Loucy (cell line): ENCODE measurements at regions not wholly inside any gene's neighbourhood (a gene's known extent, or its start where the extent isn't known, plus 50 kb on each side); places are given as distances from the start of the nearest gene placed in this dataset.

Experiments used
- H2AFZ ChIP-seq: fragments of 200-600 bp; sonication (generic); 2 replicates; pipeline ENCODE4 v1.6.0; 2016; ENCODE audit warnings: antibody characterized with exemption, mild to moderate bottlenecking, low read length, moderate library complexity
- H3F3A ChIP-seq: fragments of 200-600 bp; 2 replicates; pipeline ENCODE4 v1.6.0; 2016; ENCODE audit warnings: antibody characterized with exemption, low read depth, mild to moderate bottlenecking
- H3K27me3 ChIP-seq: fragments of 200-600 bp; sonication (generic); 2 replicates; pipeline ENCODE4 v1.6.1; 2014; ENCODE audit warnings: low read length, mild to moderate bottlenecking; ENCODE audit not compliant: insufficient read depth, poor library complexity, severe bottlenecking
- H3K36me3 ChIP-seq: fragments of 200-600 bp; sonication (generic); 2 replicates; pipeline ENCODE4 v1.6.1; 2016; ENCODE audit warnings: low read length; ENCODE audit not compliant: insufficient read depth
- H3K4me1 ChIP-seq: fragments of 200-600 bp; sonication (generic); 2 replicates; pipeline ENCODE4 v1.5.1; 2014; ENCODE audit warnings: low read length, mild to moderate bottlenecking; ENCODE audit not compliant: insufficient read depth, poor library complexity, severe bottlenecking
- H3K4me2 ChIP-seq: fragments of 200-600 bp; sonication (generic); 2 replicates; pipeline ENCODE4 v1.6.0; 2014; ENCODE audit warnings: antibody characterized with exemption, low read length, low read depth, mild to moderate bottlenecking; ENCODE audit not compliant: poor library complexity, severe bottlenecking
- H3K4me3 ChIP-seq: fragments of 200-600 bp; sonication (generic); 2 replicates; pipeline ENCODE4 v1.5.1; 2014; ENCODE audit warnings: low read length, mild to moderate bottlenecking, mixed read lengths; ENCODE audit not compliant: poor library complexity, severe bottlenecking
- H3K79me2 ChIP-seq: fragments of 200-600 bp; sonication (generic); 2 replicates; pipeline ENCODE4 v1.6.1; 2014; ENCODE audit warnings: low read length; ENCODE audit not compliant: insufficient read depth
- H3K9ac ChIP-seq: fragments of 200-600 bp; sonication (generic); 2 replicates; pipeline ENCODE4 v1.6.0; 2014; ENCODE audit warnings: mild to moderate bottlenecking, low read depth, low read length, moderate library complexity; ENCODE audit not compliant: poor library complexity, severe bottlenecking
- H3K9me2 ChIP-seq: fragments of 200-600 bp; sonication (generic); replicated peaks from 2 replicates; pipeline ENCODE4 v1.6.1; 2016; ENCODE audit warnings: low read depth, low read length, mixed read lengths
- H3K9me3 ChIP-seq: fragments of 200-600 bp; sonication (generic); 2 replicates; pipeline ENCODE4 v1.6.1; 2014; ENCODE audit warnings: mild to moderate bottlenecking, antibody characterized with exemption, low read length, low read depth; ENCODE audit not compliant: insufficient read depth
- H4K20me1 ChIP-seq: fragments of 200-600 bp; sonication (generic); 2 replicates; pipeline ENCODE4 v1.6.0; 2014; ENCODE audit warnings: antibody characterized with exemption, low read length, mild to moderate bottlenecking; ENCODE audit not compliant: insufficient read depth, poor library complexity, severe bottlenecking
- EZH2phosphoT487 ChIP-seq: fragments of 200-600 bp; IDR thresholded peaks from 2 replicates; pipeline ENCODE4 v1.6.1; 2018; ENCODE audit warnings: antibody characterized with exemption, mild to moderate bottlenecking, moderate library complexity, borderline replicate concordance
- TF ChIP-seq, protein P1 (sequence below): fragments of 200-600 bp; sonication (generic); conservative IDR thresholded peaks from 2 replicates; pipeline ENCODE4 v1.5.1; 2014; ENCODE audit warnings: mild to moderate bottlenecking, antibody characterized with exemption, low read length

DNA sequence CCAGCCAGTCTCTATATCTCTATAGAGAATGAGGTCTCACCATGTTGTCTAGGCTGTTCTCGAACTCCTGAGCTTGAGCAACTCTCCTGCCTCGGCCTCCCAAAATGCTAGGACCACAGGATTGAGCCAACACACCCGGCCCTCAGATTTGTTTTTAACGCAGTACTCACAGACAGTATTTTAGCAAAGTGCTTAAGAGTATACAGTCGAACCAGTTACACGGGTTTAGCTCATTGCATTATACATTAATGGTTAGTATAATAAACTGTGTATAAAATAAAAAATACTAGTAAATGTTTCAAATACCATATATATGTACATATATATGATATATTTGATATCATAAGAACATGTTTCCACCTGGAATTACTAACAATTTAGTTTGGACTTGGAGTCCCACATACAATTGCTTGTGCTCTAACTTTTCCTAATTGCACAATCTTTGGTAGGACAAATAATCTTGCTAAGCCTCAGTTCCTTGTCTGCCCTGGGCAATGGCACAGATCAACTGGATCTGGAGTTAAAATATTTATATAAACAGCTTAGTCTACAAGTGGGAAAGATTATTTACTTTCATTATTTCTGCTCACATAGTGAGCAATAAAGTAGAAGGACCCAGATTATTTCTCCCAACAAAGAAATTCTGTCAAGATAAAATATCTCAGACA, 508.9 kb upstream of the LRATD1 start:
- Histone ChIP-seq H3K4me2 (no peak overlapping the region), H3F3A (no peaks in the 10 kb centered on the region), H2AFZ (no peak overlapping the region), H3K4me3 (no peak overlapping the region), H3K27me3 (no peaks in the 10 kb centered on the region), H3K36me3 (no peaks in the 10 kb centered on the region), H3K9ac (no peak overlapping the region), H3K4me1 (no peaks in the 10 kb centered on the region), H3K79me2 (no peaks in the 10 kb centered on the region), H3K9me3 (no peaks in the 10 kb centered on the region), H3K9me2 (no peaks in the 10 kb centered on the region), H4K20me1 (no peaks in the 10 kb centered on the region)
- TF ChIP-seq, protein P1, sequence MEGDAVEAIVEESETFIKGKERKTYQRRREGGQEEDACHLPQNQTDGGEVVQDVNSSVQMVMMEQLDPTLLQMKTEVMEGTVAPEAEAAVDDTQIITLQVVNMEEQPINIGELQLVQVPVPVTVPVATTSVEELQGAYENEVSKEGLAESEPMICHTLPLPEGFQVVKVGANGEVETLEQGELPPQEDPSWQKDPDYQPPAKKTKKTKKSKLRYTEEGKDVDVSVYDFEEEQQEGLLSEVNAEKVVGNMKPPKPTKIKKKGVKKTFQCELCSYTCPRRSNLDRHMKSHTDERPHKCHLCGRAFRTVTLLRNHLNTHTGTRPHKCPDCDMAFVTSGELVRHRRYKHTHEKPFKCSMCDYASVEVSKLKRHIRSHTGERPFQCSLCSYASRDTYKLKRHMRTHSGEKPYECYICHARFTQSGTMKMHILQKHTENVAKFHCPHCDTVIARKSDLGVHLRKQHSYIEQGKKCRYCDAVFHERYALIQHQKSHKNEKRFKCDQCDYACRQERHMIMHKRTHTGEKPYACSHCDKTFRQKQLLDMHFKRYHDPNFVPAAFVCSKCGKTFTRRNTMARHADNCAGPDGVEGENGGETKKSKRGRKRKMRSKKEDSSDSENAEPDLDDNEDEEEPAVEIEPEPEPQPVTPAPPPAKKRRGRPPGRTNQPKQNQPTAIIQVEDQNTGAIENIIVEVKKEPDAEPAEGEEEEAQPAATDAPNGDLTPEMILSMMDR, result no peak
- no peak for TF ChIP-seq EZH2phosphoT487

DNA sequence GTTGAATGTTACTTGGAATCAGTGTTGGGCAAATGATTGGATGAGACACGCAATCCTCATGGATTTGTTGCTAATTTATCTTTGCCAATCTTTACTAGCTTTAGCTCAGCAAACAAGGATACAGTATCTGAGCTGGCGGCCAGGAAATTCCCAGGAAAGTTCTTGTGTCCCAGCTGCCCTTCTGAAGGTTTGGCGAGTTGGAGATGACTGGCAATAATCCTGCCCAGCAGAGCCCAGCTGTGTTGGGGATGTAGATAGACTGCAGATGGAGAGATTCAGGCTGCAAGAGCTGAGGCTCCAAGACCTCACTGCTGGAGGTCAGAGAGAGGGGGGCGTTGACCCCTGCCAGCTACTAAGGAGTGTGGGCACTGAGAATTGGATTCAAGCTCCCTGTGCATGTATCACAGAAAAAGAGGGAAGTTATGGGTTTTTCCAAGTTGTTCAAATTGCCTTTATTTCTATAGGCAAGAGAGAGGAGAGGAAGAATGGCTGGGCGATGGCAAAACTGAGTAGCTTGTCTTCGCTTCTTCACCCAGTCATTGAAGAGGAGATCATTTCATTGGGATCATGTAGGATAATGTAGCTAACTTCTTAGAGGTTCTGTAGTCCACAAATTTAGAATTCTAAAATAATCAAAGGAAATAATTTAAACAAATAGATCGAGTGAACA, 506.8 kb upstream of the LRATD1 start:
- H3K9ac ChIP-seq, result no peak overlapping the region
- no peaks in the 10 kb centered on the region for H3K9me3 ChIP-seq
- no peaks in the 10 kb centered on the region for H3K79me2 ChIP-seq
- TF ChIP-seq EZH2phosphoT487, result no peak
- TF ChIP-seq, protein P1, result no peak
- no peaks in the 10 kb centered on the region for H3F3A ChIP-seq
- no peaks in the 10 kb centered on the region for H4K20me1 ChIP-seq
- H3K4me3 ChIP-seq, result no peak overlapping the region
- no peaks in the 10 kb centered on the region for H3K27me3 ChIP-seq
- H3K36me3 ChIP-seq, result no peaks in the 10 kb centered on the region
- no peaks in the 10 kb centered on the region for H3K4me1 ChIP-seq
- no peak overlapping the region for H2AFZ ChIP-seq
- no peaks in the 10 kb centered on the region for H3K9me2 ChIP-seq
- H3K4me2 ChIP-seq, result no peak overlapping the region

DNA sequence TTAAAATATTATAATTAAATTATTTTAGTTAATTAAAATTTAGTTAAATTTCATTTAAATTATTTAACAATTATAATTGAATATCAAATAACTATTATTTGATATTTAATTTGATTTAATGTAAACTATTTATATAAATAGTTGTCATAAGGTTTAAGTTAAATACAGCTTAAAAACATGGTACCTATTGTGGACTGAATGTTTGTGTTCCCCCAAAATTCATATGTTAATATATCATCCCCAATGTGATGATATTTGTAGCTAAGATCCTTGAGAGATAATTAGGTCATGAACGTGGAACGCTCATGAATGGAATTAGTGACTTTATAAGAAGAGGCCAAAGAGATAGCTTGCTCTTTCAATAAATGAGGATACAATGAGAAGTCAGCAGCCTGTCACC, 505.7 kb upstream of the LRATD1 start:
- H2AFZ ChIP-seq, result no peak overlapping the region
- H3F3A ChIP-seq, result no peaks in the 10 kb centered on the region
- no peaks in the 10 kb centered on the region for H3K27me3 ChIP-seq
- H3K9me3 ChIP-seq, result no peaks in the 10 kb centered on the region
- H4K20me1 ChIP-seq, result no peaks in the 10 kb centered on the region
- H3K9me2 ChIP-seq, result no peaks in the 10 kb centered on the region
- no peak for TF ChIP-seq EZH2phosphoT487
- TF ChIP-seq, protein P1, result no peak
- H3K79me2 ChIP-seq, result no peaks in the 10 kb centered on the region
- no peaks in the 10 kb centered on the region for H3K4me1 ChIP-seq
- H3K4me2 ChIP-seq, result no peak overlapping the region
- H3K9ac ChIP-seq, result no peak overlapping the region
- H3K36me3 ChIP-seq, result no peaks in the 10 kb centered on the region
- no peak overlapping the region for H3K4me3 ChIP-seq
